ENCODE measurements at regions not wholly inside any gene's neighbourhood (a gene's known extent, or its start where the extent isn't known, plus 50 kb on each side); places are given as distances from the start of the nearest gene placed in this dataset.
"Not testable (repeated sequence)": the region's sequence is repeated elsewhere in the genome, so short reads cannot be mapped to it uniquely, and the experiment has no call there.

- no peak for DNase-seq (ENCODE audit: low read depth in 2 of 2)
Measured at GRCh38 chr12:124130691-124131591, 157.9 kb downstream of the ZNF664 start.

- DNase-seq (ENCODE audit: low read depth in 2 of 2), result no peak
Measured at GRCh38 chr12:124131659-124132058, 158.6 kb downstream of the ZNF664 start.

- DNase-seq (ENCODE audit: low read depth in 2 of 2), result no peak
Measured at GRCh38 chr12:124132530-124132929, 159.5 kb downstream of the ZNF664 start.

GRCh38 chr12:124136796-124137195, 158.1 kb upstream of the RFLNA start:
- DNase-seq (ENCODE audit: low read depth in 2 of 2), result no peak

GRCh38 chr12:124140944-124141486, 153.9 kb upstream of the RFLNA start:
- DNase-seq (ENCODE audit: low read depth in 2 of 2), result no peak

- not testable (repeated sequence) for DNase-seq (ENCODE audit: low read depth in 2 of 2)
Measured at GRCh38 chr12:124141611-124142010, 153.3 kb upstream of the RFLNA start.

GRCh38 chr12:124142395-124143035, 152.4 kb upstream of the RFLNA start:
- DNase-seq (ENCODE audit: low read depth in 2 of 2), result no peak

- no peak for DNase-seq (ENCODE audit: low read depth in 2 of 2)
Measured at GRCh38 chr12:124143726-124144125, 151.2 kb upstream of the RFLNA start.

- DNase-seq (ENCODE audit: low read depth in 2 of 2), result no peak
Measured at GRCh38 chr12:124144531-124145194, 150.2 kb upstream of the RFLNA start.

GRCh38 chr12:124147027-124147426, 147.9 kb upstream of the RFLNA start:
- no peak for DNase-seq (ENCODE audit: low read depth in 2 of 2)

- DNase-seq (ENCODE audit: low read depth in 2 of 2), result no peak
Measured at GRCh38 chr12:124147575-124147974, 147.3 kb upstream of the RFLNA start.

GRCh38 chr12:124148481-124149273, 146.2 kb upstream of the RFLNA start:
- DNase-seq (ENCODE audit: low read depth in 2 of 2), result no peak

- DNase-seq (ENCODE audit: low read depth in 2 of 2), result no peak
Measured at GRCh38 chr12:124149287-124149686, 145.6 kb upstream of the RFLNA start.

GRCh38 chr12:124150168-124150567, 144.7 kb upstream of the RFLNA start:
- no peak for DNase-seq (ENCODE audit: low read depth in 2 of 2)

GRCh38 chr12:124151583-124151982, 143.3 kb upstream of the RFLNA start:
- no peak for DNase-seq (ENCODE audit: low read depth in 2 of 2)

GRCh38 chr12:124152731-124153130, 142.2 kb upstream of the RFLNA start:
- DNase-seq (ENCODE audit: low read depth in 2 of 2), result no peak

GRCh38 chr12:124153392-124153791, 141.5 kb upstream of the RFLNA start:
- no peak for DNase-seq (ENCODE audit: low read depth in 2 of 2)

- DNase-seq (ENCODE audit: low read depth in 2 of 2), result no peak
Measured at GRCh38 chr12:124157406-124157805, 137.5 kb upstream of the RFLNA start.

GRCh38 chr12:124159655-124160054, 135.2 kb upstream of the RFLNA start:
- DNase-seq (ENCODE audit: low read depth in 2 of 2), result no peak

GRCh38 chr12:124160097-124160756, 134.7 kb upstream of the RFLNA start:
- no peak for DNase-seq (ENCODE audit: low read depth in 2 of 2)

- DNase-seq (ENCODE audit: low read depth in 2 of 2), result not testable (repeated sequence)
Measured at GRCh38 chr12:124161402-124161801, 133.5 kb upstream of the RFLNA start.

Measured in stimulated activated CD4-positive, alpha-beta T cell treated with anti-CD3 and anti-CD28 coated beads, Interleukin-15, amount 100 ng/mL, for 48 hours (primary cell).